ENCODE measurements at regions not wholly inside any gene's neighbourhood (a gene's known extent, or its start where the extent isn't known, plus 50 kb on each side); places are given as distances from the start of the nearest gene placed in this dataset.

- no peak for TF ChIP-seq CTCF (IDR thresholded peaks at IDR 0.05; ENCODE audit: low read depth, low read length)
- TF ChIP-seq EZH2phosphoT487 (IDR thresholded peaks at IDR 0.05; ENCODE audit: low read depth), result no peak
Observed at GRCh38 chr7:13541326-13541725, 448.1 kb downstream of the ETV1 start.

Data from OCI-LY3 (cell line).